CD4-positive, CD25-positive, alpha-beta regulatory T cell (primary cell): ENCODE measurements at regions not wholly inside any gene's neighbourhood (a gene's known extent, or its start where the extent isn't known, plus 50 kb on each side); places are given as distances from the start of the nearest gene placed in this dataset.
A peak's percentile ranks its signal among the peaks of the same experiment; 100 is the strongest.

Source experiments
- ATAC-seq, 2 donors: fragments of 150-1000 bp; cut with Tn5 transposase; one replicate each; pipeline ENCODE4 v1.10.0; 2021; ENCODE audit warnings: low read depth in 2 of 2, moderate number of reproducible peaks in 2 of 2, moderate library complexity in 1 of 2
- DNase-seq, 3 donors: peaks; one replicate each; pipeline versions ENCODE4 v3.0.0 to v3.0.0-alpha.2; 2012 to 2022; ENCODE audit warnings: mixed read lengths in 1 of 3
- H3K27ac ChIP-seq: one replicate; pipeline ENCODE4 v1.7.0; 2013; ENCODE audit warnings: mild to moderate bottlenecking, low read length; ENCODE audit not compliant: insufficient read depth, poor library complexity, severe bottlenecking
- H3K27me3 ChIP-seq: one replicate; pipeline ENCODE4 v1.7.0; 2013; ENCODE audit warnings: low read length; ENCODE audit not compliant: control insufficient read depth, insufficient read depth
- H3K36me3 ChIP-seq: one replicate; pipeline ENCODE4 v1.7.0; 2013; ENCODE audit warnings: mild to moderate bottlenecking, low read length, moderate library complexity; ENCODE audit not compliant: control insufficient read depth, insufficient read depth
- H3K4me1 ChIP-seq: 2 replicates; pipeline ENCODE4 v1.7.0; 2013; ENCODE audit warnings: mild to moderate bottlenecking, low read length; ENCODE audit not compliant: insufficient read depth, control insufficient read depth, poor library complexity, severe bottlenecking
- H3K4me3 ChIP-seq: one replicate; pipeline ENCODE4 v1.7.0; 2013; ENCODE audit warnings: low read depth, mild to moderate bottlenecking, low read length, moderate library complexity
- H3K9me3 ChIP-seq, 2 experiments: 1 replicate in 1 of 2; 2 replicates in 1 of 2; pipeline ENCODE4 v1.7.0; 2013; ENCODE audit warnings: low read length in 2 of 2, mild to moderate bottlenecking in 1 of 2, moderate library complexity in 1 of 2; ENCODE audit not compliant: control insufficient read depth in 2 of 2
- H3K27ac Mint-ChIP-seq, 3 donors: one replicate each; pipeline ENCODE4 v1.8.0; 2020 to 2022; ENCODE audit warnings: mild to moderate bottlenecking in 3 of 3, mixed read lengths in 3 of 3, moderate library complexity in 2 of 3
- H3K27me3 Mint-ChIP-seq: one replicate; pipeline ENCODE4 v1.8.0; 2022; ENCODE audit warnings: mild to moderate bottlenecking, mixed read lengths
- H3K36me3 Mint-ChIP-seq: one replicate; pipeline ENCODE4 v1.8.0; 2020; ENCODE audit warnings: mixed read lengths
- H3K4me1 Mint-ChIP-seq, 4 donors: one replicate each; pipeline ENCODE4 v1.8.0; 2020 to 2022; ENCODE audit warnings: mixed read lengths in 4 of 4, mild to moderate bottlenecking in 1 of 4
- H3K4me3 Mint-ChIP-seq, 4 donors: one replicate each; pipeline ENCODE4 v1.8.0; 2020 to 2022; ENCODE audit warnings: mild to moderate bottlenecking in 4 of 4, mixed read lengths in 4 of 4, moderate library complexity in 3 of 4
- H3K9me3 Mint-ChIP-seq, 7 donors: one replicate each; pipeline ENCODE4 v1.8.0; 2020 to 2022; ENCODE audit warnings: mixed read lengths in 7 of 7, mild to moderate bottlenecking in 3 of 7, moderate library complexity in 2 of 7

- Mint-ChIP-seq H3K36me3 (no peaks in the 10 kb centered on the region), H3K4me1 (no peaks in the 10 kb centered on the region), H3K4me3 (peak overlapping the region in 1 of 4 donors; percentile 27), H3K27me3 (no peaks in the 10 kb centered on the region), H3K27ac (no peak overlapping the region), H3K9me3 (peaks cover 0 to 4% (median 0%) of the 10 kb centered on the region in 7 donors)
- no peak for ATAC-seq
- DNase-seq = no peak
- no peaks in the 10 kb centered on the region for H3K36me3 ChIP-seq
- H3K4me1 ChIP-seq = no peaks in the 10 kb centered on the region
- H3K4me3 ChIP-seq = no peak overlapping the region
- no peaks in the 10 kb centered on the region for H3K9me3 ChIP-seq
- H3K27me3 ChIP-seq = no peaks in the 10 kb centered on the region
- no peak overlapping the region for H3K27ac ChIP-seq
Measured at GRCh38 chr13:22506096-22506691, 674.6 kb upstream of the SGCG start.

- H3K27me3 Mint-ChIP-seq = no peaks in the 10 kb centered on the region
- H3K9me3 Mint-ChIP-seq = peaks cover 0 to 15% (median 7%) of the 10 kb centered on the region in 7 donors
- H3K27ac Mint-ChIP-seq = no peak overlapping the region
- DNase-seq (no peak), ATAC-seq (no peak)
- no peaks in the 10 kb centered on the region for H3K4me1 Mint-ChIP-seq
- no peaks in the 10 kb centered on the region for H3K36me3 Mint-ChIP-seq
- Histone ChIP-seq H3K4me1 (no peaks in the 10 kb centered on the region), H3K4me3 (no peak overlapping the region), H3K27ac (no peak overlapping the region), H3K9me3 (no peaks in the 10 kb centered on the region), H3K36me3 (no peaks in the 10 kb centered on the region), H3K27me3 (no peaks in the 10 kb centered on the region)
- no peak overlapping the region for H3K4me3 Mint-ChIP-seq
Measured at GRCh38 chr13:22517544-22517943, 663.2 kb upstream of the SGCG start.

GRCh38 chr13:22536851-22537250 is 643.9 kb upstream of the SGCG start:
- Mint-ChIP-seq H3K27ac (no peak overlapping the region), H3K4me1 (peaks cover 0 to 7% (median 0%) of the 10 kb centered on the region in 4 donors), H3K36me3 (no peaks in the 10 kb centered on the region), H3K27me3 (no peaks in the 10 kb centered on the region), H3K4me3 (no peak overlapping the region), H3K9me3 (peaks cover 1 to 11% (median 7%) of the 10 kb centered on the region in 7 donors)
- Histone ChIP-seq H3K36me3 (no peaks in the 10 kb centered on the region), H3K4me1 (no peaks in the 10 kb centered on the region), H3K4me3 (no peak overlapping the region), H3K27me3 (no peaks in the 10 kb centered on the region), H3K27ac (no peak overlapping the region), H3K9me3 (no peaks in the 10 kb centered on the region)
- DNase-seq (no peak), ATAC-seq (no peak)

GRCh38 chr13:22538400-22538799 is 642.4 kb upstream of the SGCG start:
- Mint-ChIP-seq H3K27ac (no peak overlapping the region), H3K27me3 (no peaks in the 10 kb centered on the region), H3K36me3 (no peaks in the 10 kb centered on the region), H3K4me3 (no peak overlapping the region), H3K4me1 (no peaks in the 10 kb centered on the region), H3K9me3 (peaks cover 0 to 9% (median 3%) of the 10 kb centered on the region in 7 donors)
- no peak for ATAC-seq
- H3K27ac ChIP-seq = no peak overlapping the region
- H3K36me3 ChIP-seq = no peaks in the 10 kb centered on the region
- H3K4me3 ChIP-seq = no peak overlapping the region
- no peaks in the 10 kb centered on the region for H3K4me1 ChIP-seq
- H3K27me3 ChIP-seq = no peaks in the 10 kb centered on the region
- no peak for DNase-seq
- H3K9me3 ChIP-seq = no peaks in the 10 kb centered on the region

GRCh38 chr13:22549126-22549525 is 631.7 kb upstream of the SGCG start:
- Histone ChIP-seq H3K27ac (no peak overlapping the region), H3K9me3 (peaks cover 0 to 4% of the 10 kb centered on the region in 2 experiments), H3K27me3 (no peaks in the 10 kb centered on the region), H3K4me1 (no peaks in the 10 kb centered on the region), H3K4me3 (no peak overlapping the region), H3K36me3 (no peaks in the 10 kb centered on the region)
- H3K4me1 Mint-ChIP-seq = no peaks in the 10 kb centered on the region
- ATAC-seq = no peak
- no peaks in the 10 kb centered on the region for H3K27me3 Mint-ChIP-seq
- no peak for DNase-seq
- H3K4me3 Mint-ChIP-seq = no peak overlapping the region
- H3K9me3 Mint-ChIP-seq = peaks cover 2 to 13% (median 6%) of the 10 kb centered on the region in 7 donors
- H3K27ac Mint-ChIP-seq = peak overlapping the region in 1 of 3 donors; percentile 12
- no peaks in the 10 kb centered on the region for H3K36me3 Mint-ChIP-seq

- H3K9me3 Mint-ChIP-seq = peaks cover 0 to 14% (median 5%) of the 10 kb centered on the region in 7 donors
- Histone ChIP-seq H3K27me3 (no peaks in the 10 kb centered on the region), H3K4me1 (no peaks in the 10 kb centered on the region), H3K36me3 (no peaks in the 10 kb centered on the region), H3K4me3 (no peak overlapping the region), H3K27ac (no peak overlapping the region), H3K9me3 (peaks cover 0 to 3% of the 10 kb centered on the region in 2 experiments)
- DNase-seq = no peak
- H3K4me3 Mint-ChIP-seq = no peak overlapping the region
- H3K27ac Mint-ChIP-seq = no peak overlapping the region
- no peaks in the 10 kb centered on the region for H3K4me1 Mint-ChIP-seq
- H3K27me3 Mint-ChIP-seq = no peaks in the 10 kb centered on the region
- ATAC-seq = no peak
- H3K36me3 Mint-ChIP-seq = no peaks in the 10 kb centered on the region
Measured at GRCh38 chr13:22561581-22561980, 619.2 kb upstream of the SGCG start.

- H3K27ac Mint-ChIP-seq = no peak overlapping the region
- Histone ChIP-seq H3K9me3 (peaks cover 0 to 3% of the 10 kb centered on the region in 2 experiments), H3K27ac (no peak overlapping the region), H3K27me3 (no peaks in the 10 kb centered on the region), H3K4me1 (no peaks in the 10 kb centered on the region), H3K36me3 (no peaks in the 10 kb centered on the region), H3K4me3 (no peak overlapping the region)
- no peak for ATAC-seq
- peaks cover 0 to 11% (median 5%) of the 10 kb centered on the region in 7 donors for H3K9me3 Mint-ChIP-seq
- DNase-seq = no peak
- no peaks in the 10 kb centered on the region for H3K4me1 Mint-ChIP-seq
- no peak overlapping the region for H3K4me3 Mint-ChIP-seq
- H3K27me3 Mint-ChIP-seq = no peaks in the 10 kb centered on the region
- H3K36me3 Mint-ChIP-seq = no peaks in the 10 kb centered on the region
Measured at GRCh38 chr13:22562116-22562515, 618.7 kb upstream of the SGCG start.

- Histone ChIP-seq H3K9me3 (peaks cover 0 to 3% of the 10 kb centered on the region in 2 experiments), H3K27me3 (no peaks in the 10 kb centered on the region), H3K4me1 (no peaks in the 10 kb centered on the region), H3K4me3 (no peak overlapping the region), H3K36me3 (no peaks in the 10 kb centered on the region), H3K27ac (no peak overlapping the region)
- Mint-ChIP-seq H3K27ac (no peak overlapping the region), H3K9me3 (peaks cover 0 to 10% (median 5%) of the 10 kb centered on the region in 7 donors), H3K27me3 (no peaks in the 10 kb centered on the region), H3K4me3 (no peak overlapping the region), H3K4me1 (no peaks in the 10 kb centered on the region), H3K36me3 (no peaks in the 10 kb centered on the region)
- no peak for ATAC-seq
- DNase-seq = no peak
Measured at GRCh38 chr13:22563272-22563671, 617.5 kb upstream of the SGCG start.
